Right lung (tissue), 2 donors: ENCODE measurements at regions not wholly inside any gene's neighbourhood (a gene's known extent, or its start where the extent isn't known, plus 50 kb on each side); places are given as distances from the start of the nearest gene placed in this dataset.

Experiments
- DNase-seq, 2 donors: peaks; one replicate each; pipeline ENCODE4 v3.0.0-alpha.2; 2013

DNA sequence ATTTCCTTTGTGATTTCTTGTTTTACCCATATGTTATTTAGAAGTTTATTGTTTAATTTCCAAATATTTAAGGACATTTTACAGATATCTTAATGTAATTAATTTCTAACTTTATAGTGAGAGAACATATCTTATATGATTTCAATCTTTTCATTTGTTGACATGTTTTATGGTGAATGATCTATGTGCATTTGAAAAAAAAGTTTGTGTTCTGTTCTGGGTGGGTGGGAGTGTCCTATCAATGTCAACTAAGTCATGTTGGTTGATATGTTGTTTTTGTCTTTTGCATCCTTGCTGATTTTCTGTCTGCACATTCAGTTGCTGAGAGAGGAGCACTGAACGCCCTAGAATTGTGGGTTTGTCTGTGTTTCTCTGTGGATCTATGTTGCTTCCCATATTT, 50.3 kb upstream of the CBFA2T3 start:
- no peak for DNase-seq

DNA sequence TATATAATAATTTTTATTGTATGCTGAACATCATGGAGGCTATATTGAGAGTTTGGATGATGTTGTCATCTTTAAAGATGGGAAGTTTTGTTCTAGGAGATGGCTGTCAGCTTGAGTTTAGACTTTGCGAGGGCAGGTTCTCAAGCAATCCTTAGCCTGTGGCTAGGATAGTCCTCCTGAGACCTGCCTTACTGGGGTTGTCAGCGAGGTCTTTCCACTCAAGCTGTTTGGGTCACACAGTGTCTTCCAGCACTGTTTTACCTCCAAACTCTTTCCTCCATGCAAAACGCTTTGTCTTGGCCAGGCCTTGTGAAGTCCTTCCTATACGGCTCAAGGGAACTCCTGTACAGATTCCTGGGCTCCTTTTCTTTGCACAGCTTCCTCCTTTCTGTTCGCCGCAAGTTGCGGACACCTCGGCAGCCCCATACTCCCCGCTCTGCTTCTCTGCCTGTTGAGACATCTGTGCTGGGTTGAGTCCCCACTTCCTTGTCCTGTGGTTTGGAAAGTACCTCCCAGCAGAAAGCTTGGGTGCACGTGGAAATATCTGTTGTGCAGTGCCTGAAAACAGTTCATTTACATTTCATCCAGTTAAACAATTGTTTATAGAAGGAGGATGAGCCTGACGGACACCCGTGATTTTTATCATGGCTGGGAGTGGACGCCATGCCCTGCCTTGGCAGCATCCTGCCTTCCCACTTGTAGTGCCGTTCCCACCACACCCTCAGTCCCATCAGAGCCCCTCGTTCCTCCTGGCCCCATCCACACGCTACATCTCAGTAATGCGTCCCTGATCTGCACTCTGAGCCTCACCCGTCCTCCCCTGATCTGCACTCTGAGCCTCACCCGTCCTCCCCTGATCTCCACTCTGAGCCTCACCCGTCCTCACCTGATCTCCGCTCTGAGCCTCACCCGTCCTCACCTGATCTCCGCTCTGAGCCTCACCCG, 55.0 kb upstream of the CBFA2T3 start:
- DNase-seq, result no peak

DNA sequence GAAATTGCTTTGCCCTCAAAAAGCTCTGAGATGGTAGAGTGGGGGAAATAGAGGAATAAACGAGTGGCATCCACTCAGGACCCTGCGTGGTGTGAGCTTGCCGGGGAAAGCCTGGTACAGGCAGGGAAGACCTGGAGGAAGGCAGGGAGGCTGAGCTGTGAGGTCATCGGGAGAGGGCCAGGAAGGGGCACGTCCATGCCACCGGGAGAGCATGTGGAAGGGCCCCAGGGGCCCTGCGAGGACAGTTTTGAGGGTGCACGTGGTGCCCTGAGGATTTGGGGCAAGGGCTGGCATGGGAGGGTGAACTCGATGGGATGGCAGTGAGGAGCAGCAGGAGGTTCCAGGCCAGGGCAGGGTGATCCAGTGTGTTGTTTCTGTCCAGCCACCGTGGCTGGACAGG, 56.3 kb upstream of the CBFA2T3 start:
- no peak for DNase-seq

DNA sequence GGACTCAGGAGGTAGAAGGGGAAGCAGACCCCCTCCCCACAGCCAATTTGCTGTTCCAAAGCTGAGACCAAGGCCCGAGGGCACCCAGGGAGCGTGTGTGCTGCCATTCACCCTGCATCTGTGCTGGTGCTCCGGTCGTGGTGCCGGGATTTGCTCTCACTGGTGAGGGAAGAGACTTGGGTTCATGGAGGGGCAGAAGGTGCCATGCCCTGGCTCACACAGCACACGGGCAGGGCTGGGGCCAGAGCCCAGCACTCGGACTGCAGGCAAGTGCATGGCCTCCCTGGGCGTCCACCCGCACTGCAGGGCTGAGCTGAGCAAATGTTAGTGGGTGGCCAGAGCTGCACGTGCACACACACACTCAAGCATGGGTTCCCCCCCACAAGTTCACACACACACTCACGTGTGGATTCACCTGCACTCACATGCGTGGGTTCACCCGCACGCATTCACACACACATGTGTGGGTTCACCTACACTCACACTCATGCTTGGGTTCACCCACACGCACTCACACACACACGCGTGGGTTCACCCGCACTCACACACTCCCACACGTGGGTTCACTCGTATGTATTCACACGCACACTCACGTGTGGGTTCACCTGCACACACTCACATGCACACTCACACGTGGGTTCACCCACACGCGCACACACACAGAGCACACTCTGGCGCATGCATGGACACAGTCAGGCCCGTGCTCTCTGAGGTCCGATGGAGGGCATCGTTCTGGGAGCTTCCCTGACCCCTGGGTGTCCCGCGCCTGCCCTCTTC, 57.0 kb upstream of the CBFA2T3 start:
- DNase-seq, result no peak

DNA sequence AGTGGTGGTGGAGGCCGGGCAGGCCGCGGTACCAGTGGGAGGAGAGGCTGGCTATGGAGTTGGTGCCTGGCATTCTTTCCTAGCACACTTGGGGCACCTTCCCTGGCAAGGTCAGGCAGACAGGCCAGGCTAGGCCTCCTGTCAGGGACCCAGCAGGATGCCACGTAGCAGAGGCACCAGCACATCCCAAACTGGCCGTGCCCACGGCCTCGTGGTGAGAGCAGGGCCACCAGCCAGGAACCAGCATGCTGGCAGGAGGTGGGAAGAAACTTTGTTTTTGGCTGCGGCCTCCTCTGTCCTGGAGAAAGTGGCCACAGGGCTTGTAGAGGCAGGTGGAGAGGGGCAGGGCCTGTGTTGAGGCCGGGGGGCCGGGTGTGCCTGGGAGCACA, 57.6 kb upstream of the CBFA2T3 start:
- no peak for DNase-seq

DNA sequence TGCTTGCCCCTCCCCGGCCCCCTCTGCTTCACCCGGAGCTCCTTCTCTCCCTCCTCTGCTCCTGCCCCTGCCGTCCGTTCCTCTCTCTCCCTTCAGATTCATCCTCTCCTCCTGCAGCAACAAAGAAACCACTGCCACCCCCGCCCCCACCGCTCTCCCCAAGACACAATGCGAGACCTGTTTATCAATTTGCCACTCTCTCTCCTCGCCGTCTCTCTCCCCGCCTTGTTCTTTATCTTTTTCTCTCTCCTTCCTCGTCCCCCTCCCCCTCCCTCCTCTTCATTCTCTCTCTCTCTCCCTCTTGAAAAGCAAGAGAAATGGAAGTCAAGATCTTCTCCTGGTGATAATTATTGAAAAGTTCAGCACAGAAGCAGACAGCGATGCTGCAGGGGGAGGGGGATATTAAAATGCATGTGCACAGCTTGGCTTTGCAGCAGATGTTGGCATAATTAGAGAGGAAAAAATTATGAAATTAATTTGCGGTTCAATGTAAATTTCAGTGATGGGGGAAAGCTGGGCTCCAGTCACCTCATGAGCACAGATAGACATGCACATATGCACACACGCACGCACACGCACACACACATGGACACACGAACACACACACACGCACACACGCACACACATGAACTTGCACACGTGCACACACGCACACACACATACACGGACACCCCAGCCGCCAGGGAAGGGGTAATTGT, 58.1 kb upstream of the CBFA2T3 start:
- no peak for DNase-seq

DNA sequence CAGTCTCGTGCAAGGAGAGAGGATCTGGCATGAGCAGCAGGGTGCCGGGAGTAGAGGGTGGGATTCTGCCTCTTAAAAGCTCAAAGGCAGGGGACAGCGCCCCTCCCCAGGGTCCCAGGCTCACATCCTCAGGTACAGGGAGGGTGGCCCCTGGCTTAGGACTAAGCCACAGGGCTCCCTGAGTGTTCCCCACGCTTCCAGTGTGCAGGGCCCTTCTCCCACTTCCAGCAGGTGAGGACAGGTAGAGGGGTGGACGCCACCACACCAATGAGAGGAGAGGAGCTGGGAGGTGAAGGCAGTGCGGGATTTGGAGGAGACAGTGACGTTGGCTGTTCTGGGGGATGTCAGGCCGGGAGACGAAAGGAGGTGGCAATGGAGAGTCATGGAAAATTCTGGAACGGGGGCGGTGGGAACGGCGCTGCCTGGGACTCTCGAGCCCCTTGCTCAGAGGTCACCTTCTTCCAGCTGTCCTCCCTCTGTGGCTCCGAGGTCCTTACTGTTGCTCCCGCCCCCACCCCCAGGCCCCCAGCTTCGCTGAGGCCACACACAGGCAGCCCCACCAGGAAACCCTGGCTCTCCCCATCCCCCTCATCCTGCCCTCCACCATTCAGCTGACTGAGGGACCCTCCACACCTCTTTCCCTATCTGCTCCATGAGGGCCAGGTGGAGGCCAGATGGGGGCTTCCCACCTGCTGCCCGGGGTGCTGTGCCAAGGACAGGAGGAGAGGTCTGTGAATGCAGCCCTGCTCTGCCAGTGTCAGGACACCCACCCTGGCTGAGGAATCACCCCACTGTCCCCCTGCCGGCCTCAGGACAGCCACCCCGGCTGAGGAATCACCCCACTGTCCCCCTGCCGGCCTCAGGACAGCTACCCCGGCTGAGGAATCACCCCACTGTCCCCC, 57.7 kb upstream of the ACSF3 start:
- DNase-seq, result no peak

DNA sequence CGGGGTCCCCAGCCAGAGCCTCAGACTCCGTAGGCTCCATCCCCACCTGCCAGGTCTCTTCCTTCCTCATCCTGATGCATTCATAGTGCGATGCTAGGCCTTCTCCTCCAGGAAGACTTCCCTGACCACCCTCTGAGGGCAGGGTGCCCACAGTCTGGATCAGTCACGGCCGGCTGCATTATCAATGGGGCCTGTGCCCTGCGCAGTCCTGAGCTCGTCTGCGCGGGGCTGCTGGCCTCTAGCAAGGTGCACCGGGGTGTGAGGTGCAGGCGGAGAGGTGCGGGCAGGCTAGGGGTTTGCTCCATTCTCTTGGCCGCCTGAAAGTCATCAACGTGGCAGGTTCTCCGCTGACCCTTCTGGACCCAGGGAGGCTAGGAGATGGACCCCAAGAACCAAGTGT, 56.9 kb upstream of the ACSF3 start:
- DNase-seq, result no peak

DNA sequence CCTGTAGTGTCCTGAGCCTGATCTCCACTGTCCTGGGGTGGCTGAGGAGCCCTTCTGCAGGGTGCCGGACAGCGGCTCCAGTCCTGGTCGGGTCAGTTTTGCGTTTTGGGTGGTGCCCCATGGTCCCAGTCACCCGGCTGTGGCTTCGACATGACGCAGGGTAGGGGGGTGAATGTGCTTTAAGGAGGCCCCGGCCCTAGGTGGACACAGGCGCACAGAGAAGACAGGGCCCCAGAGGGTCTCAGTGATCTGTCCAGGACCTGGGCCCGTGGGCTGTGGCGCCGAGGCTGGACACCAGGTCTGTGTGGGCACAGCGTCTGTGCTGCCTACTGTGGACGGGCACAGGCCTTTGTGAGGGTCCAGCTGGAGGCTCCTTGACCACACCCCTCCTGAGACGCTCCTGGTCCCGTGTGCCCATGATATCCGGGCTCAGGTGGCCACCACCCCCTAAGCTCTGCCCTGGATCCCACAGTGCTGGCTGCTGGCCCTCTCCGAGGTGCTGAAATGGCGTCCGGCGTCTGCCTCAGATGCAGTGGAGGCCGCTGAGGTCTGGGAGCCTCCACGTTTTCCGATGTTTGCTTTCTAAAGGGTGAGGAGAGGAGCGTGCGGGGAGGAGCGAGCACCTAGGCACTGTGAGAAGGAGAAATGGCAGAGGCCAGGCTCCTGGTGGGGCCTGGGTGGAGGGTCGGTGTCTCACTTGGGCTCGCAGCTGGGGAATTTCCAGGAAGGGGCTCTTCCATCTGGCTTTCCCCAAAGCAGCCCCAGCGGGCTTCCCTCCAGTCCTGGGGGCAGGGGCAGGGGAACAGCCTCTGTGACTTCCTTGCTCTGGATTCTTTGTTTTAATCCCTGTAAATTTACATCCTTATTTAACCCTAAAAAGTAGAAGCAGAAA, 56.1 kb upstream of the ACSF3 start:
- DNase-seq, result peak; percentile 25 to 29

DNA sequence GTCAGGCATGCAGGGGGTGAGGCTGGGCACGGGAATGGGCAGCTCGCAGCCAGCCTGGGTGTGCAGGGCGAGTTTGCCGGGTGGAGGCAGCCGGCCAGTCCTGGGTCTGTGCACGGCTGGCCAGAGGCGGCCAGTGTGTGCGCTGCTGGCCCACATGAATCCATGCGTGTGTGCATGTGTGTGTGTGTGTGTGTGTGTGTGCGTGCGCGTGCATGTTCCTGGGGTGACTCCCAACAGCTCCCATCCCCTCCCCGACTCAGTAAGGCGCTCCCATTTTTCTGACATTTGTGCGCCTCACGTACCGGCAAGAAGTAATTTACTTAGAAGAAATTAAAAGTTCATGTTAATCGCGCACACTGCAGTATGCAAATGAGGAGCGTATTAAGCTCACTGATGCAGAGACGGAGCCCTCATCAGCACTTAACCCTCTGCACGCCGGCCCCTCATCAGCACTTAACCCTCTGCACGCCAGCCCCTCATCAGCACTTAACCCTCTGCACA, 55.4 kb upstream of the ACSF3 start:
- DNase-seq, result no peak

DNA sequence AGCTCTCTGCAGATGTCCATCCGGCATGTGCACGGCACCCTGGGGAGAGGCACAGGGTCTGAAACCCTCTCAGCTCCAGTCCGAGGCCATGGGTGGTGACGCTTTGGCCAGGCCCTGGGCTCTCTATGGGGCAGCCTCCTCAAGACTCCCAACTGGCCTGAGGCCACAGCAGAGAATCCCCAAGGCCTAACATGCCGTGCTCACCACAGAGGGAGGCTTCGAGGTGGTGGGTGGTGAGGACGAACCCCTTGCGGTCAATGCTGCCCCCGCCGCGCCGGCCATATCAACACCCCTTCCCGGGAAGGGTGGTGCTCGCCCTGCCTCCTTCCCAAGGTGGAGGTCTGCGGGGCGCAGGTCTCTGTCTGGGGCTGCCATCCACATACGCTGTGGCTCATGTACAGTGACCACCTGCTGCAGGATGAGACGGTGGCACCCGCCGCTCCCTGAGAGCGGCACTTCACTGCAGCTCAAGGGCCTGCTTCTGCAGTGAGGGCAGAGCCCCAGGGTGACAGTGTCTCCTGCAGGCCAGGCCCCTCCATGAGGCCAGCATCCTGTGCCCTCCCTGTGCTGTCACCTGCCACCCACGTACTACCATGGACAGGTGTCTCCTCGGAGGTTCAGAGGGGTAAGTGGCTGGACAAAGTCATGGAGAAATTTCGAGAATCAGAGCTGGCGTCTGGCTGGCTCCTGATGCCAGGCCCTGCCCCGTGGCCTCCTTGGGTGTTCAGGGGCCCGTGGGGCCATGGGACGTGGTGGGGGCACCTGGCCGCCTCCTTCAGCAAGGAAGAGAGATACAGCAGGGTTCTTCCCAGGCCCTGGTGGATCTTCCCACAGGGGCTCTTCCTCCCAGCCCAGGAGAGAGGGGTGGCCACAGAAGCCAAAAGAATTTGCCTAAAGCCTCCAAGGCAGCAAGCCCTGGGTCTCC, 54.6 kb upstream of the ACSF3 start:
- DNase-seq, result no peak

DNA sequence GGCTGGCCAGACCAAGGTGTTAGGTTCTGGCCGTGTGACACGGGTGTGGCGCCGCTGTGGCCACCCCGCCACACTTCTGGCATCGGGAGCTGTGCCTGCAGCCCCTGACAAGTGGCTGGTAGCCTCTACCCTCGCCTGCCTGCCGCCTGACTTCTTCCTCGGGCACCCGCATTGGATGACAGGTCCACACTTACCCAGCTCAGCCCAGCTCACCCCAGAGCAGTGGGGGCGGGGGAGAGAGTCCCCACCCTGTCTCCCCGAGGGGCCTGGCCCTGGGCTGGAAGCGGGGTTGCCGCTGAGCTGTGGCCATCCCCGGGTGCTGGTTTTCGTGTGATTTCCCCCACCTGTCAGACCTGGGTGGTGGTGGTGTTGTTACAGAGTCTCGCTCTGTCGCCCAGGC, 53.9 kb upstream of the ACSF3 start:
- no peak for DNase-seq

DNA sequence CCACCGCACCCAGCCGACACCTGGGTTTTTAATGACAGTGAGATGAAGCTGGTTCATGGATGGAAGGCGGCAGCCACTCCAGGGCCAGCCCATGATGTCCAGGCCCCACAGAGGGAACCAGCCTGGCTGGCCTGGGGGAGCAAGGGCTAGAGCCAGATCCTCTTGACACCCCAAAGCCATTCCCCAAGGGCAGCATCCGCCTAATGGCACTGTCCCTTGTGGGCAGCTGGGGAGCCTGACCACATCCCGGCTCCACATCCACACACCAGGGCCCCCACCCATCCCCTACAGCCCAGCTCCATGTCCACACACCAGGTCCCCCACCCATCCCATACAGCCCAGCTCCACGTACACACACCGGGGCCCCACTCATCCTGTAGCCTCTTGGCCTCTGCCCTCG, 53.3 kb upstream of the ACSF3 start:
- no peak for DNase-seq

DNA sequence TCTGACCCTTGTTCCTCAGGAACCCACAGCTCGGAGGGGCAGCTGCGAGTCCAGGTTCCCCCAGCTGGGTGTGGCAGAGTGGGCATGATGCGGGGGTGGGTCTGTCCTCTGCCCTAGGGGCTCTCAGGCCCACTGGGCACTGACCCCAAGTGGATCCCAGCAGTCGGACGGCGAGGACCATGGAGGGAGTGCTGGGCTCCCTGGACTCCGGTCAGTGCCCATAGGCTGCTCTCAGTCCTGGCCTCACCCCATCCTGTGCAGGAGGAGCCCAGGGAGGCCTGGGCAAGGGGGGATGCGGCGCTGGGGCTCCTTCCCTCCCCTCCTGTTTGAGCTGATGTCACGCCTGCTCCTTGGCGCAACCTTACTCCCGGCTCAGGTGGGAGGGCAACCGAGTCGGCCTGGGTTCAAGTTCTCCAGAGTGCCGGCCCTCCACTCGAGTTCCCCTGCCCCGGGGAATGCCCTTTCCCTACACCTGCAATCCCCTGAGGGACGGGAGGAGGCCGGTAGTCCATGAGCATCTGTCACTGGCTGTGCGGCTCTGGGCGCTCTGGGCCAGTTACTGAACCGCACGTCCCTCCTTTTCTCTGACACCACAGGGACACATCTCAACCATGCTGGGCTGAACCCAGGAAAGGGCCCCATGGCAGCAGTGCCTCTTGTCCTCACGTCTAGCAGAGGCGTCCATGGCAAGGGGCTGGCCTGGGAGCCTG, 52.6 kb upstream of the ACSF3 start:
- no peak for DNase-seq

DNA sequence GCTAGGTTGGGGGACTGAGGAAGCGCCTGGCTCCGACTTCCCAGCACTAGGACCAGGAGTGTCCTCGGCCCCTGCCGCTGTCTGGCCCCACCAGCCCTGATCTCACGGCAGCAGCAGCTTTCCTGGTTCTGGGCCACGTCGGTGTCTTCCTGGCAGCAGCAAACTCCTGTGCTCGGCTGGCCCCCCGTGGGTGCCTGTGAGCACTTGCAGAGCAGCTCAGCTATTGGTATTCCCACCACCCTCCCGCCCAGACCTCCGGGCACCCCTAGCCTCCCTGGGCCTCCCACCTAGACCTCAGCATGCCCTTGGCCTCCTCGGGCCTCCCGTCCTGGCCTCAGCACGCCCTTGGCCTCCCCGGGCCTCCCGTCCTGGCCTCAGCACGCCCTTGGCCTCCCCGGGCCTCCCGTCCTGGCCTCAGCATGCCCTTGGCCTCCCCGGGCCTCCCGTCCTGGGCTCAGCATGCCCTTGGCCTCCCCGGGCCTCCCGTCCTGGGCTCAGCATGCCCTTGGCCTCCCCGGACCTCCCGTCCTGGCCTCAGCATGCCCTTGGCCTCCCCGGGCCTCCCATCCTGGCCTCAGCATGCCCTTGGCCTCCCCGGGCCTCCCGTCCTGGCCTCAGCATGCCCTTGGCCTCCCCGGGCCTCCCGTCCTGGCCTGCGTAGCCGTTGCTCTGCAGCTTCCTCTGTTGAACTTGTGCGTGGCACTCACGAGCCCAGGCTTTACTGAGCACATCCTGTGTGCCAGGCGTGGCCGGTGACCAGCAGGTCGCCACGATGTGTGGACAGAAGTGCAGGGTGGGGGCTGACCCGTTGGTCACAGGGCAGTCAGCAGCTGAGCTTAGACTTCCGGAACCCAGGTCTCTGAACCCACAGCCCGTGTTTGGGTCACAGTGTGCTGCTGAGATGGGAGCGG, 51.8 kb upstream of the ACSF3 start:
- DNase-seq, result no peak

DNA sequence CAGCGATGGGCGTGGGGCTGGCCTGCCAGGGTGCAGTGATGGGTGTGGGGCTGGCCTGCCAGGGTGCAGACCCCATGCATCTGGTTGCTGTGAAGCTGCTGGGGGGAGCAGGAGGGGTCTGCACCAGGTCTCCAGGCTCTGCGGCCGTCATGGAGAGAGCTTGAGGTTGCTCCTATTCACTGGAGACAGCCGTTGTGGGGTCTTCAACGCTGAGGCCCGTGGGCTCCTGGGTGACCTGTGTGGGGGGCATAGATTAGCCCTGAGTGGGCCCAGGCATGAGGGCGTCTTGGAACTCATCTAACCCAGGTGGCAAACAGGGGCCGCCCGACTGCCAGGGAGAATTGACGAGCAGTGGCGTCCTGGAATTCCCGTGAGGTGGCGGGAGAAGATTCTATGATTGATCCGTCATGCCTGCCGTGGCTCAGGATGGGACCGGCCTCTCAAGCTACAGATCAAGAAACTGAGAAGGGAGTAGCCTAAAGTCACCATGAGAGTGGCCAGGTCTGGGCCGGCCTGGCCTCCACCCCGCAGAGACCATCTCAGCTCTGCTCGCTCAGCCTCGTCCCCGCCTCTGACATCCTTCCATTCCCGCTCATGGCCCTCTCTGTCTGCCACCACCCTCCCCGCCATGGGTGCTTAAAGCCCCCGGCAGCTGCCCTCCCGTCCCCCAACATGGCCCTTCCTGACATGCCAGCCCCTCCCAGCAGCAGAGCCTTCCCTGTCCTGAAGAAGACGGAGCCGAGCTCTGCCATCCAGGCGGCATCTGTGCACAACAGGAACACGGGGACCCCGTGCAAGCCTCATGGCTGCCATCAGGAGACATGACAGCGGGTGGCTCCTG, 50.7 kb upstream of the ACSF3 start:
- DNase-seq, result no peak
